ENCODE measurements at regions not wholly inside any gene's neighbourhood (a gene's known extent, or its start where the extent isn't known, plus 50 kb on each side); places are given as distances from the start of the nearest gene placed in this dataset.

GRCh38 chr18:22040533-22040932 lies 128.9 kb upstream of the GATA6 start:
- Histone ChIP-seq H3K4me3 (ENCODE audit: low read length) (no peak overlapping the region), H3K27ac (ENCODE audit: low read length) (no peak overlapping the region), H3K36me3 (ENCODE audit: control insufficient read depth, insufficient read depth, low read length) (no peaks in the 10 kb centered on the region), H3K4me1 (ENCODE audit: control insufficient read depth, insufficient read depth, low read length) (no peaks in the 10 kb centered on the region), H3K9me3 (ENCODE audit: control insufficient read depth, insufficient read depth, low read length) (no peaks in the 10 kb centered on the region), H3K27me3 (ENCODE audit: control insufficient read depth, insufficient read depth, low read length) (no peaks in the 10 kb centered on the region)
- DNase-seq (ENCODE audit: low read depth, low spot score): no peak
- WGBS (ENCODE audit: insufficient coverage, insufficient read length): no CpG with 5 or more reads among the region's 4 CpGs

DNA sequence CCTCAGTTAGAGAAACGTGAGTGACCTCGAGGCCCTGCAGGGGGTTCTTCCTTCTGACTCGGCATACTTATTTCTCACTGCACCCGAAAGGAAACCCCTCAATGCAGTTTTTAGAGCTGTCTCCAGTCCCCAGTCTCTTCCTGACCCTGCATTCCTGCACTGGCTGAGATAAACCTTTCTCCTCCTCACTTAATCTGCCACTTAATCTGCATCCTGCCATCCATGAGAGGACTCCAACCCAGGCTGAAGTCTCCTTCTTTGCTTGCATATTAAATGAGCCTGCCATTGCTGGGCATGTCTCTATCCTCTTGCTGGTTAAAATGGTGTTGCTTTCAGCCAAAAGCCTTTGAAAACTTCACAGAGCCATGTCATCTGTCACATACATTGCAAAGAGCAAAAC lies 125.6 kb upstream of the GATA6 start:
- Histone ChIP-seq H3K4me1 (ENCODE audit: control insufficient read depth, insufficient read depth, low read length) (no peaks in the 10 kb centered on the region), H3K4me3 (ENCODE audit: low read length) (no peak overlapping the region), H3K9me3 (ENCODE audit: control insufficient read depth, insufficient read depth, low read length) (no peaks in the 10 kb centered on the region), H3K36me3 (ENCODE audit: control insufficient read depth, insufficient read depth, low read length) (no peaks in the 10 kb centered on the region), H3K27ac (ENCODE audit: low read length) (no peak overlapping the region), H3K27me3 (ENCODE audit: control insufficient read depth, insufficient read depth, low read length) (no peaks in the 10 kb centered on the region)
- no CpG with 5 or more reads among the region's 4 CpGs for WGBS (ENCODE audit: insufficient coverage, insufficient read length)
- no peak for DNase-seq (ENCODE audit: low read depth, low spot score)

- no peak overlapping the region for H3K27ac ChIP-seq (ENCODE audit: low read length)
- DNase-seq (ENCODE audit: low read depth, low spot score): no peak
- H3K4me3 ChIP-seq (ENCODE audit: low read length): no peak overlapping the region
- no peaks in the 10 kb centered on the region for H3K36me3 ChIP-seq (ENCODE audit: control insufficient read depth, insufficient read depth, low read length)
- no peaks in the 10 kb centered on the region for H3K4me1 ChIP-seq (ENCODE audit: control insufficient read depth, insufficient read depth, low read length)
- no CpG with 5 or more reads among the region's 5 CpGs for WGBS (ENCODE audit: insufficient coverage, insufficient read length)
- H3K9me3 ChIP-seq (ENCODE audit: control insufficient read depth, insufficient read depth, low read length): no peaks in the 10 kb centered on the region
- no peaks in the 10 kb centered on the region for H3K27me3 ChIP-seq (ENCODE audit: control insufficient read depth, insufficient read depth, low read length)
Observed at GRCh38 chr18:22044474-22045220, 124.7 kb upstream of the GATA6 start.

DNA sequence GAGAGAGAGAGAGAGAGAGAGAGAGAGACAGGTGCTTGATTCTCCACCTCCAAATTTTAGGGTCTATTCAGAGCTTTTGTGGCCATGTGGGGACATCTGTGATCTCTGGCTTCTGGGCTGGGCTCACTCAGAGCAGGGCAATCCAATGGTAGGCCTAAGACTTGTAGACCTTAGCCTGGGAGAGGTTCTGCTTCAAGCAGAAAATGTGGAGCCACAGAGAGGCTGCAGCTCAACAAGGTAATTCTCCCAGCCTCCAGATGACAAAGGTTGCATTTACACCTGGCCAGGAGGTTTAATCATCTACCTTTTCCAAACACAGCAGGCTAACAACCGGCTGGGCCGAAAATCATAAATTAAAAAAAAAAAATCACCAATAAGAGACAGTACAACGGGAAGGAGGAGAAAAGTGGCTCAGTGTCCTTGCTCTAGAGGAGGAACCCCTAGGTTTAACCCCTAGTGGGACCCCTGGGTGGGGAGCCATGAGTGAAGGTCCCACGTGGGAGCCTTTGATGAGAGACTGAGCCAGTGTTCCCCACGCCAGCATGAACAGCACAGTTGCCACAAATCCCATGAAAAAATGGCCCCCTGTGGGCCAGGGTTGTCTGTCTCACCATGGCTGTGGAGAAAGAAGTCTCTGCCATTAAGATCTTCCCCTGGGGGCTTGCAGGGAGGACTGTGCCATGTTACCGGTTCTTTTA lies 124.0 kb upstream of the GATA6 start:
- Histone ChIP-seq H3K9me3 (ENCODE audit: control insufficient read depth, insufficient read depth, low read length) (no peaks in the 10 kb centered on the region), H3K27me3 (ENCODE audit: control insufficient read depth, insufficient read depth, low read length) (no peaks in the 10 kb centered on the region), H3K4me1 (ENCODE audit: control insufficient read depth, insufficient read depth, low read length) (no peaks in the 10 kb centered on the region), H3K27ac (ENCODE audit: low read length) (no peak overlapping the region), H3K4me3 (ENCODE audit: low read length) (no peak overlapping the region), H3K36me3 (ENCODE audit: control insufficient read depth, insufficient read depth, low read length) (no peaks in the 10 kb centered on the region)
- DNase-seq (ENCODE audit: low read depth, low spot score): no peak
- WGBS (ENCODE audit: insufficient coverage, insufficient read length): no CpG with 5 or more reads among the region's 6 CpGs

GRCh38 chr18:22046473-22046872 lies 122.9 kb upstream of the GATA6 start:
- H3K4me1 ChIP-seq (ENCODE audit: control insufficient read depth, insufficient read depth, low read length): no peaks in the 10 kb centered on the region
- DNase-seq (ENCODE audit: low read depth, low spot score): no peak
- no peak overlapping the region for H3K27ac ChIP-seq (ENCODE audit: low read length)
- H3K4me3 ChIP-seq (ENCODE audit: low read length): no peak overlapping the region
- no CpG with 5 or more reads among the region's 2 CpGs for WGBS (ENCODE audit: insufficient coverage, insufficient read length)
- H3K36me3 ChIP-seq (ENCODE audit: control insufficient read depth, insufficient read depth, low read length): no peaks in the 10 kb centered on the region
- no peaks in the 10 kb centered on the region for H3K9me3 ChIP-seq (ENCODE audit: control insufficient read depth, insufficient read depth, low read length)
- no peaks in the 10 kb centered on the region for H3K27me3 ChIP-seq (ENCODE audit: control insufficient read depth, insufficient read depth, low read length)

DNA sequence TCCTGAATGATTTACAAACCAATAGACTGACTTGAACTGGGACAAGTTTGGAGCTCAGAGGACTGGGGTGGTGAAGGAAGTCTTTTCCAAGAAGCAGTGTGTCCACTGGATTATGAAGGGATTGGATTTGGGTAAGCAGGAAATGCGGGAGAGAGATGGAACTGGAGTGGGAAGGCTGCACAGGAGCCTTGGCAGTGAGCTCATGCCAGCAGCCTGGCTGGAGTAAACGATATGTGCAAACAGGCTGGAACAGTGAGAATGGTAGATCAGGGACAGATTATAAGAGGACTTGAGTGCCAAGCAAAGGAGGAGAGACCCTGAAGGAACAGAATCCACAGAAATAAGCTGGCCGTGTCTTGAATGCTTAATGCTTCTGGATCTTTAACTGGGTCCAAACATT lies 121.9 kb upstream of the GATA6 start:
- H3K36me3 ChIP-seq (ENCODE audit: control insufficient read depth, insufficient read depth, low read length): no peaks in the 10 kb centered on the region
- no peak for DNase-seq (ENCODE audit: low read depth, low spot score)
- WGBS (ENCODE audit: insufficient coverage, insufficient read length): no CpG with 5 or more reads among the region's 3 CpGs

GRCh38 chr18:22048221-22048620 lies 121.2 kb upstream of the GATA6 start:
- DNase-seq (ENCODE audit: low read depth, low spot score): no peak
- Histone ChIP-seq H3K27ac (ENCODE audit: low read length) (no peak overlapping the region), H3K4me1 (ENCODE audit: control insufficient read depth, insufficient read depth, low read length) (no peaks in the 10 kb centered on the region), H3K4me3 (ENCODE audit: low read length) (no peak overlapping the region), H3K9me3 (ENCODE audit: control insufficient read depth, insufficient read depth, low read length) (no peaks in the 10 kb centered on the region), H3K27me3 (ENCODE audit: control insufficient read depth, insufficient read depth, low read length) (no peaks in the 10 kb centered on the region), H3K36me3 (ENCODE audit: control insufficient read depth, insufficient read depth, low read length) (no peaks in the 10 kb centered on the region)
- WGBS (ENCODE audit: insufficient coverage, insufficient read length): no CpG with 5 or more reads among the region's 5 CpGs

More for the DNA sequence above, 121.9 kb upstream of the GATA6 start:
- Histone ChIP-seq H3K4me1 (ENCODE audit: control insufficient read depth, insufficient read depth, low read length) (no peaks in the 10 kb centered on the region), H3K4me3 (ENCODE audit: low read length) (no peak overlapping the region), H3K27me3 (ENCODE audit: control insufficient read depth, insufficient read depth, low read length) (no peaks in the 10 kb centered on the region), H3K9me3 (ENCODE audit: control insufficient read depth, insufficient read depth, low read length) (no peaks in the 10 kb centered on the region), H3K27ac (ENCODE audit: low read length) (no peak overlapping the region)

- DNase-seq (ENCODE audit: low read depth, low spot score): no peak
- Histone ChIP-seq H3K27ac (ENCODE audit: low read length) (no peak overlapping the region), H3K36me3 (ENCODE audit: control insufficient read depth, insufficient read depth, low read length) (no peaks in the 10 kb centered on the region), H3K9me3 (ENCODE audit: control insufficient read depth, insufficient read depth, low read length) (no peaks in the 10 kb centered on the region), H3K4me1 (ENCODE audit: control insufficient read depth, insufficient read depth, low read length) (no peaks in the 10 kb centered on the region), H3K27me3 (ENCODE audit: control insufficient read depth, insufficient read depth, low read length) (no peaks in the 10 kb centered on the region), H3K4me3 (ENCODE audit: low read length) (no peak overlapping the region)
- no CpG with 5 or more reads among the region's 3 CpGs for WGBS (ENCODE audit: insufficient coverage, insufficient read length)
Observed at GRCh38 chr18:22048932-22049615, 120.3 kb upstream of the GATA6 start.

- Histone ChIP-seq H3K4me1 (ENCODE audit: control insufficient read depth, insufficient read depth, low read length) (no peaks in the 10 kb centered on the region), H3K4me3 (ENCODE audit: low read length) (no peak overlapping the region), H3K27ac (ENCODE audit: low read length) (no peak overlapping the region), H3K27me3 (ENCODE audit: control insufficient read depth, insufficient read depth, low read length) (no peaks in the 10 kb centered on the region), H3K9me3 (ENCODE audit: control insufficient read depth, insufficient read depth, low read length) (no peaks in the 10 kb centered on the region; the same call in 1 of the 2 replicates), H3K36me3 (ENCODE audit: control insufficient read depth, insufficient read depth, low read length) (no peaks in the 10 kb centered on the region)
- no CpG with 5 or more reads among the region's 12 CpGs for WGBS (ENCODE audit: insufficient coverage, insufficient read length)
- no peak for DNase-seq (ENCODE audit: low read depth, low spot score)
Observed at GRCh38 chr18:22052405-22053105, 116.8 kb upstream of the GATA6 start.

Measured in iPS DF 6.9 (cell line).